HepG2 (cell line): ENCODE measurements at regions not wholly inside any gene's neighbourhood (a gene's known extent, or its start where the extent isn't known, plus 50 kb on each side); places are given as distances from the start of the nearest gene placed in this dataset.
A peak's percentile ranks its signal among the peaks of the same experiment; 100 is the strongest.

Experiments
- ATAC-seq: fragments of 200-7000 bp; cut with Tn5 transposase; 3 replicates; pipeline ENCODE4 v1.9.1; 2020; ENCODE audit warnings: mild to moderate bottlenecking, moderate library complexity
- BruUV-seq: library from RNA; stranded (reverse); fragments of 400-500 nt; replicated peaks from 2 replicates; lab custom pipeline; 2021; lab: Mats Ljungman, UMichigan
- CTCF ChIA-PET: fragments of 300-600 bp; formaldehyde crosslinking; extraction: SDS; loops from one replicate; lab custom pipeline; 2021; ENCODE audit warnings: low total read pairs, inconsistent platforms, low intra/inter-chr PET ratio; lab: Yijun Ruan, JAX
- POLR2A ChIA-PET: fragments of 350-600 bp; sonication (Branson Sonifier 250); formaldehyde crosslinking; loops from one replicate; lab custom pipeline; 2020; ENCODE audit warnings: antibody characterized with exemption, inconsistent platforms; lab: Yijun Ruan, JAX
- DNase-seq: peaks from one replicate; pipeline ENCODE4 v3.0.0-alpha.2; 2015; ENCODE audit warnings: low spot score
- FAIRE-seq: peaks from 3 replicates; lab custom pipeline; 2011; peaks lifted over from hg19 to GRCh38; lab: Jason Lieb, UNC
- H2AFZ ChIP-seq: one replicate; pipeline ENCODE4 v1.6.1; 2011; ENCODE audit warnings: low read length, inconsistent platforms
- H3K27ac ChIP-seq: fragments of 300-600 bp; 3 replicates; pipeline ENCODE4 v1.8.0; 2011; ENCODE audit warnings: mixed run types, mild to moderate bottlenecking, mixed read lengths, low read length, inconsistent platforms; ENCODE audit not compliant: insufficient read depth; ENCODE audit errors: extremely low read length
- H3K27me3 ChIP-seq, 2 experiments: fragments of 200-600 bp in 1 of 2; 2 replicates in 1 of 2; 3 replicates in 1 of 2; pipeline versions ENCODE4 v1.6.0 to v1.8.0; 2011; ENCODE audit warnings: low read length in 2 of 2, mild to moderate bottlenecking in 2 of 2, moderate library complexity in 2 of 2, inconsistent platforms in 1 of 2; ENCODE audit not compliant: insufficient read depth in 2 of 2, control insufficient read depth in 1 of 2
- H3K36me3 ChIP-seq, 2 experiments: fragments of 200-600 bp in 1 of 2; replicated peaks in 1 of 2; 2 replicates in 1 of 2; 3 replicates in 1 of 2; pipeline versions ENCODE4 v1.5.1 to v1.8.0; 2011; ENCODE audit warnings: low read length in 2 of 2, inconsistent platforms in 1 of 2; ENCODE audit not compliant: insufficient read depth in 2 of 2, control insufficient read depth in 1 of 2
- H3K4me1 ChIP-seq: 2 replicates; pipeline ENCODE4 v1.5.1; 2012; ENCODE audit warnings: low read length, inconsistent platforms; ENCODE audit not compliant: insufficient read depth
- H3K4me2 ChIP-seq: 2 replicates; pipeline ENCODE4 v1.6.0; 2011; ENCODE audit warnings: low read depth, low read length, inconsistent platforms
- H3K4me3 ChIP-seq, 3 experiments: fragments of 200-600 bp in 1 of 3; sonication (generic), shearing (Covaris generic) in 1 of 3; replicated peaks in 1 of 3; 2 replicates each; pipeline ENCODE4 v1.5.1; 2011 to 2016; ENCODE audit warnings: low read length in 3 of 3, inconsistent platforms in 2 of 3, low read depth in 2 of 3, mild to moderate bottlenecking in 2 of 3, control low read depth in 1 of 3, mixed read lengths in 1 of 3; ENCODE audit not compliant: insufficient read depth in 1 of 3
- H3K79me2 ChIP-seq: one replicate; pipeline ENCODE4 v1.6.1; 2011; ENCODE audit warnings: low read length, inconsistent platforms; ENCODE audit not compliant: insufficient read depth
- H3K9ac ChIP-seq: 2 replicates; pipeline ENCODE4 v1.6.0; 2011; ENCODE audit warnings: mild to moderate bottlenecking, low read depth, low read length, inconsistent platforms; ENCODE audit not compliant: insufficient read depth
- H3K9me3 ChIP-seq: 2 replicates; pipeline ENCODE4 v1.5.1; 2012; ENCODE audit warnings: mild to moderate bottlenecking, low read length
- H4K20me1 ChIP-seq: 2 replicates; pipeline ENCODE4 v1.6.0; 2011; ENCODE audit warnings: inconsistent platforms, mild to moderate bottlenecking, low read length, moderate library complexity; ENCODE audit not compliant: insufficient read depth
- FOXJ3 ChIP-seq: sonication (generic); formaldehyde crosslinking; IDR thresholded peaks from 2 replicates; pipeline ENCODE4 v1.4.0; 2020; ENCODE audit warnings: missing genetic modification reagents, mild to moderate bottlenecking, borderline replicate concordance
- ISX ChIP-seq: sonication (generic); formaldehyde crosslinking; conservative IDR thresholded peaks from 2 replicates; pipeline ENCODE4 v1.5.0; 2020; ENCODE audit warnings: missing genetic modification reagents
- MAFF ChIP-seq: IDR thresholded peaks from 2 replicates; pipeline ENCODE4 v1.6.1; 2011; ENCODE audit warnings: low read depth, low read length, improper control_type of control experiment
- MAFK ChIP-seq, 2 experiments: IDR thresholded peaks in 1 of 2; conservative IDR thresholded peaks in 1 of 2; 2 replicates each; pipeline ENCODE4 v1.6.1; 2011; ENCODE audit warnings: improper control_type of control experiment in 2 of 2, low read length in 2 of 2
- NFE2L1 ChIP-seq: sonication (generic); formaldehyde crosslinking; IDR thresholded peaks from 2 replicates; pipeline ENCODE4 v1.4.0; 2020; ENCODE audit warnings: missing genetic modification reagents, mild to moderate bottlenecking, borderline replicate concordance
- NKX3-1 ChIP-seq: sonication (generic); formaldehyde crosslinking; IDR thresholded peaks from 2 replicates; pipeline ENCODE4 v1.5.0; 2020; ENCODE audit warnings: missing genetic modification reagents
- PAWR ChIP-seq: sonication (generic); formaldehyde crosslinking; IDR thresholded peaks from 2 replicates; pipeline ENCODE4 v1.4.0; 2020; ENCODE audit warnings: missing genetic modification reagents, mild to moderate bottlenecking, borderline replicate concordance
- RFX3 ChIP-seq: IDR thresholded peaks from 2 replicates; pipeline ENCODE4 v1.6.1; 2016; ENCODE audit warnings: missing biosample characterization, missing genetic modification reagents
- SOX13 ChIP-seq, 3 experiments: fragments of 450-650 bp in 1 of 3; sonication (generic) in 1 of 3; formaldehyde crosslinking in 1 of 3; IDR thresholded peaks in 2 of 3; conservative IDR thresholded peaks in 1 of 3; 2 replicates each; pipeline versions ENCODE4 v1.5.0 to v1.6.1; 2016 to 2020; ENCODE audit warnings: antibody characterized with exemption in 1 of 3, mild to moderate bottlenecking in 1 of 3, missing compliant biosample characterization in 1 of 3, missing genetic modification reagents in 1 of 3, moderate library complexity in 1 of 3
- ZNF776 ChIP-seq: sonication (generic); formaldehyde crosslinking; IDR thresholded peaks from 2 replicates; pipeline ENCODE4 v1.4.0; 2020; ENCODE audit warnings: mild to moderate bottlenecking, missing genetic modification reagents
- WGBS: methylation state at CpG from one replicate; pipeline ENCODE4 v1.1.6; 2017; ENCODE audit warnings: low lambda C conversion rate; 5-methylcytosine and 5-hydroxymethylcytosine counted together
- in situ Hi-C: cut with HindIII; loops from 2 replicates; pipeline ENCODE4 v1.10.0; 2017; ENCODE audit warnings: low pct_unique_long_range_greater_than_20kb; ENCODE audit not compliant: extremely low pct_ligation_motif_present
- intact Hi-C: fragments of 100-400 bp; cut with micrococcal nuclease; formaldehyde crosslinking; loops from one replicate; pipeline ENCODE4 v1.10.0; 2022; ENCODE audit not compliant: unreplicated experiment
- TF ChIP-seq, protein P1 (sequence below): sonication (generic); formaldehyde crosslinking; IDR thresholded peaks from 2 replicates; pipeline ENCODE4 v1.4.0; 2020; ENCODE audit warnings: mild to moderate bottlenecking, missing genetic modification reagents
- TF ChIP-seq, protein P2 (sequence below): sonication (generic); formaldehyde crosslinking; conservative IDR thresholded peaks from 2 replicates; pipeline ENCODE4 v1.4.0; 2020; ENCODE audit warnings: missing genetic modification reagents

DNA sequence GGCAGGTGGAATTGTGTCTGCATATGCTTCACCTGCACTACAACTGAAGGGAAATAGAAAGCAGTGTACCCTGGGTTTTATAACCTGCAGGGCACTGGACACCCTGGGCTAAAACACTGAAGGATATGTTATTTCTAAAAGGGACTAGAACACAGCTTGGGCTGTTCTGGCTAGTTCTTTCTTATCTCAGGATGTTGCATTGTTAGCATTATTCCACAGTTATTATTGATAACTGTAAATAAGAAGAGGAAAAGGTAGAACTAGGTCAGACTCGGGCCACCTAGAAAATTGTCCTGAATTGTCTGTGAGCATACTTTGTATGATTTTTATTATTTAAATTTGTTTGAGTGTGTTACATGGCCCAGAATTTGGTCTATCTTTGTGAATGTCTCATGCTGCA lies 493.9 kb upstream of the CDH9 start:
- POLR2A ChIA-PET = no interaction called here

DNA sequence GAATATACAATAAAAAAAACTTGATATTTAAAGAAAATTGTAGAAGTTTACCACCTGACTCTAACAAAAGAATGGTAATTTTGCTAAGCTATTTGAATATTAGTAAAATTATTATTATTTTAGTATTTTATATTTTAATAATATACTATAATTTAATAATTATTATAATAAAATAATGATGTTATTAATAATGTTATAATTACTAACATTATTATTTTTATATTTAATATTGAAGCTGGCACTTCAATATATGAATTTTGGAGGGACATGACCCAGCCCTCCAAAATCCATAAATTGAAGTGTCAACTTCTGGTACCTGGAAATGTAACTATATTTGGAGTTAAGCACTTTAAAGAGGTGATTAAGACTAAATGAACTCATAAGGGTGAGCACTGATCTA lies 486.1 kb upstream of the CDH9 start:
- no TSS peak for BruUV-seq
- in situ Hi-C loops (no loop called here), intact Hi-C loops (no loop called here)
- H3K9ac ChIP-seq = no peak overlapping the region
- no peak for DNase-seq
- H3K9me3 ChIP-seq = no peaks in the 10 kb centered on the region
- H3K4me3 ChIP-seq = no peak overlapping the region
- no peaks in the 10 kb centered on the region for H4K20me1 ChIP-seq
- H3K27ac ChIP-seq = no peak overlapping the region
- FAIRE-seq = no peak
- ChIA-PET POLR2A (no interaction called here), CTCF (no interaction called here)
- no peaks in the 10 kb centered on the region for H3K4me1 ChIP-seq
- H3K79me2 ChIP-seq = no peaks in the 10 kb centered on the region
- H3K36me3 ChIP-seq = no peaks in the 10 kb centered on the region
- no peak overlapping the region for H2AFZ ChIP-seq
- no peak for ATAC-seq
- no peak overlapping the region for H3K4me2 ChIP-seq
- no peaks in the 10 kb centered on the region for H3K27me3 ChIP-seq
- TF ChIP-seq RFX3 (CRISPR knock-in tag) (no peak), ZNF776 (no peak), NFE2L1 (no peak), ISX (no peak), PAWR (CRISPR knock-in tag) (no peak), FOXJ3 (CRISPR knock-in tag) (no peak), SOX13 (IDR thresholded peaks at IDR 0.05) (no peak), SOX13 (CRISPR knock-in tag; conservative IDR thresholded peaks at IDR 0.05 in 1 of 2, IDR thresholded peaks at IDR 0.05 in 1 of 2) (no peak), NKX3-1 (CRISPR knock-in tag) (no peak)
- TF ChIP-seq, protein P1, sequence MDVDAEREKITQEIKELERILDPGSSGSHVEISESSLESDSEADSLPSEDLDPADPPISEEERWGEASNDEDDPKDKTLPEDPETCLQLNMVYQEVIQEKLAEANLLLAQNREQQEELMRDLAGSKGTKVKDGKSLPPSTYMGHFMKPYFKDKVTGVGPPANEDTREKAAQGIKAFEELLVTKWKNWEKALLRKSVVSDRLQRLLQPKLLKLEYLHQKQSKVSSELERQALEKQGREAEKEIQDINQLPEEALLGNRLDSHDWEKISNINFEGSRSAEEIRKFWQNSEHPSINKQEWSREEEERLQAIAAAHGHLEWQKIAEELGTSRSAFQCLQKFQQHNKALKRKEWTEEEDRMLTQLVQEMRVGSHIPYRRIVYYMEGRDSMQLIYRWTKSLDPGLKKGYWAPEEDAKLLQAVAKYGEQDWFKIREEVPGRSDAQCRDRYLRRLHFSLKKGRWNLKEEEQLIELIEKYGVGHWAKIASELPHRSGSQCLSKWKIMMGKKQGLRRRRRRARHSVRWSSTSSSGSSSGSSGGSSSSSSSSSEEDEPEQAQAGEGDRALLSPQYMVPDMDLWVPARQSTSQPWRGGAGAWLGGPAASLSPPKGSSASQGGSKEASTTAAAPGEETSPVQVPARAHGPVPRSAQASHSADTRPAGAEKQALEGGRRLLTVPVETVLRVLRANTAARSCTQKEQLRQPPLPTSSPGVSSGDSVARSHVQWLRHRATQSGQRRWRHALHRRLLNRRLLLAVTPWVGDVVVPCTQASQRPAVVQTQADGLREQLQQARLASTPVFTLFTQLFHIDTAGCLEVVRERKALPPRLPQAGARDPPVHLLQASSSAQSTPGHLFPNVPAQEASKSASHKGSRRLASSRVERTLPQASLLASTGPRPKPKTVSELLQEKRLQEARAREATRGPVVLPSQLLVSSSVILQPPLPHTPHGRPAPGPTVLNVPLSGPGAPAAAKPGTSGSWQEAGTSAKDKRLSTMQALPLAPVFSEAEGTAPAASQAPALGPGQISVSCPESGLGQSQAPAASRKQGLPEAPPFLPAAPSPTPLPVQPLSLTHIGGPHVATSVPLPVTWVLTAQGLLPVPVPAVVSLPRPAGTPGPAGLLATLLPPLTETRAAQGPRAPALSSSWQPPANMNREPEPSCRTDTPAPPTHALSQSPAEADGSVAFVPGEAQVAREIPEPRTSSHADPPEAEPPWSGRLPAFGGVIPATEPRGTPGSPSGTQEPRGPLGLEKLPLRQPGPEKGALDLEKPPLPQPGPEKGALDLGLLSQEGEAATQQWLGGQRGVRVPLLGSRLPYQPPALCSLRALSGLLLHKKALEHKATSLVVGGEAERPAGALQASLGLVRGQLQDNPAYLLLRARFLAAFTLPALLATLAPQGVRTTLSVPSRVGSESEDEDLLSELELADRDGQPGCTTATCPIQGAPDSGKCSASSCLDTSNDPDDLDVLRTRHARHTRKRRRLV (CRISPR knock-in tag) = no peak

More for the DNA sequence above, 493.9 kb upstream of the CDH9 start:
- H3K9me3 ChIP-seq = no peaks in the 10 kb centered on the region
- no peak overlapping the region for H3K27ac ChIP-seq
- no peak overlapping the region for H3K4me2 ChIP-seq
- BruUV-seq = no TSS peak
- no peaks in the 10 kb centered on the region for H4K20me1 ChIP-seq
- no peak overlapping the region for H2AFZ ChIP-seq
- no peaks in the 10 kb centered on the region for H3K36me3 ChIP-seq
- no peaks in the 10 kb centered on the region for H3K27me3 ChIP-seq
- no peak overlapping the region for H3K9ac ChIP-seq
- H3K4me3 ChIP-seq = no peak overlapping the region
- TF ChIP-seq, protein P2, sequence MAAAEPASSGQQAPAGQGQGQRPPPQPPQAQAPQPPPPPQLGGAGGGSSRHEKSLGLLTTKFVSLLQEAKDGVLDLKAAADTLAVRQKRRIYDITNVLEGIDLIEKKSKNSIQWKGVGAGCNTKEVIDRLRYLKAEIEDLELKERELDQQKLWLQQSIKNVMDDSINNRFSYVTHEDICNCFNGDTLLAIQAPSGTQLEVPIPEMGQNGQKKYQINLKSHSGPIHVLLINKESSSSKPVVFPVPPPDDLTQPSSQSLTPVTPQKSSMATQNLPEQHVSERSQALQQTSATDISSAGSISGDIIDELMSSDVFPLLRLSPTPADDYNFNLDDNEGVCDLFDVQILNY (CRISPR knock-in tag) = no peak
- TF ChIP-seq MAFK (conservative IDR thresholded peaks at IDR 0.05 in 1 of 2, IDR thresholded peaks at IDR 0.05 in 1 of 2; ENCODE audit: low read length in 2 of 2) (peak; percentile 85 to 91), MAFF (peak; percentile 87)
- TF ChIP-seq, all 625 proteins: peak for 2
- Histone ChIP-seq H3K79me2 (no peaks in the 10 kb centered on the region), H3K4me1 (no peaks in the 10 kb centered on the region)
- intact Hi-C loops (no loop called here), in situ Hi-C loops (no loop called here)
- FAIRE-seq (no peak), DNase-seq (no peak), ATAC-seq (no peak)
- CTCF ChIA-PET = no interaction called here
- WGBS = 0% methylated on average over 1 of the region's 1 CpG
